Fibroblast of skin of left quadriceps (primary cell): ENCODE measurements at regions not wholly inside any gene's neighbourhood (a gene's known extent, or its start where the extent isn't known, plus 50 kb on each side); places are given as distances from the start of the nearest gene placed in this dataset.

Source experiments
- DNase-seq, 2 experiments: peaks; one replicate each; pipeline ENCODE4 v3.0.0-alpha.2; 2013; ENCODE audit warnings: low read depth in 2 of 2

- DNase-seq = peak; percentile 84 to 85
These were observed 111.2 kb upstream of the SMIM21 start for GRCh38 chr18:75538727-75539126.

- no peak for DNase-seq
These were observed 106.4 kb upstream of the SMIM21 start for GRCh38 chr18:75533950-75534349.

GRCh38 chr18:75533209-75533608, 105.7 kb upstream of the SMIM21 start:
- no peak for DNase-seq

- peak in 1 of 2 experiments; percentile 23 for DNase-seq
These were observed 104.5 kb upstream of the SMIM21 start for GRCh38 chr18:75531851-75532459.

- DNase-seq = no peak
These were observed 103.8 kb upstream of the SMIM21 start for GRCh38 chr18:75531212-75531850.

GRCh38 chr18:75530566-75531211, 103.2 kb upstream of the SMIM21 start:
- no peak for DNase-seq

GRCh38 chr18:75530118-75530517, 102.6 kb upstream of the SMIM21 start:
- DNase-seq = no peak

GRCh38 chr18:75529394-75529793, 101.9 kb upstream of the SMIM21 start:
- DNase-seq = no peak

GRCh38 chr18:75527848-75528685, 100.6 kb upstream of the SMIM21 start:
- no peak for DNase-seq

GRCh38 chr18:75526038-75526437, 98.5 kb upstream of the SMIM21 start:
- no peak for DNase-seq

- DNase-seq = no peak
These were observed 97.8 kb upstream of the SMIM21 start for GRCh38 chr18:75525331-75525730.

GRCh38 chr18:75524841-75525240, 97.3 kb upstream of the SMIM21 start:
- no peak for DNase-seq

- DNase-seq = no peak
These were observed 96.7 kb upstream of the SMIM21 start for GRCh38 chr18:75524181-75524580.

- no peak for DNase-seq
These were observed 94.3 kb upstream of the SMIM21 start for GRCh38 chr18:75521816-75522215.

- DNase-seq = no peak
These were observed 90.5 kb upstream of the SMIM21 start for GRCh38 chr18:75518007-75518406.

- DNase-seq = no peak
These were observed 89.8 kb upstream of the SMIM21 start for GRCh38 chr18:75517286-75517685.

- DNase-seq = no peak
These were observed 80.1 kb upstream of the SMIM21 start for GRCh38 chr18:75507636-75508035.

GRCh38 chr18:75506913-75507312, 79.4 kb upstream of the SMIM21 start:
- DNase-seq = no peak

- no peak for DNase-seq
These were observed 77.0 kb upstream of the SMIM21 start for GRCh38 chr18:75504469-75504868.

GRCh38 chr18:75503615-75504014, 76.1 kb upstream of the SMIM21 start:
- DNase-seq = no peak

GRCh38 chr18:75502286-75502685, 74.8 kb upstream of the SMIM21 start:
- DNase-seq = no peak

GRCh38 chr18:75500545-75500944, 73.0 kb upstream of the SMIM21 start:
- DNase-seq = no peak
